Smooth muscle cell of the brain vasculature (primary cell): ENCODE measurements at regions not wholly inside any gene's neighbourhood (a gene's known extent, or its start where the extent isn't known, plus 50 kb on each side); places are given as distances from the start of the nearest gene placed in this dataset.
"Not testable (repeated sequence)": the region's sequence is repeated elsewhere in the genome, so short reads cannot be mapped to it uniquely, and the experiment has no call there.

Source experiments
- DNase-seq: peaks from one replicate; pipeline ENCODE4 v3.0.0-alpha.2; 2012; ENCODE audit warnings: low read depth, low spot score

DNA sequence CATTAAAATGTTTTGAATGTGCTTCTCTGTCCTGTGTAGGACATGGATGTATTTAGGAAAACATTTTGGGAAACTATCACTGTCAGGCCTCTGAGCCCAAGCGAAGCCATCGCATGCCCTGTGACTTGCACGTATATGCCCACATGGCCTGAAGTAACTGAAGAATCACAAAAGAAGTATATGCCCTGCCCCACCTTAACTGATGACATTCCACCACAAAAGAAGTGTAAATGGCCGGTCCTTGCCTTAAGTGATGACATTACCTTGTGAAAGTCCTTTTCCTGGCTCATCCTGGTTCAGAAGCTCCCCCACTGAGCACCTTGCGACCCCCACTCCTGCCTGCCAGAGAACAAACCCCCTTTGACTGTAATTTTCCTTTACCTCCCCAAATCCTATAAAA is 191.1 kb upstream of the MEIS1 start:
- DNase-seq: not testable (repeated sequence)

DNA sequence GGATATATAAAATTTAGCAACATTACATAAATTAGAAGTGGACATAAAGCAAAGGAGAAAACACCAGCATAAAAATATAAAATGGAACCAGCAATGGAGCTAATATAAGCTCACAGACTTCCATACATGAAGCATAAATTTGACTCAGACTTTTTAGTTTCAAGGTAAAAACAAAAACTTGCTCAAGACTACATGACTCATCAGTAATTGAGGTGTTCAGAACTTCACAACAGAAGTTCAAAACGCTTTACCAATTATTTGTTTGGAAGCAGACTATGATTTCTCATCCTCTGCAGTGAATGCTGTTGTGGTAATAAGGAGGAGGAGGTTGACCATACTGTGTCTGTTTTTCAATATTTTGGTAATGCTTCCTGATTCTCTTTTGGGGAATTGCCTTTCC is 192.0 kb upstream of the MEIS1 start:
- DNase-seq: not testable (repeated sequence)

DNA sequence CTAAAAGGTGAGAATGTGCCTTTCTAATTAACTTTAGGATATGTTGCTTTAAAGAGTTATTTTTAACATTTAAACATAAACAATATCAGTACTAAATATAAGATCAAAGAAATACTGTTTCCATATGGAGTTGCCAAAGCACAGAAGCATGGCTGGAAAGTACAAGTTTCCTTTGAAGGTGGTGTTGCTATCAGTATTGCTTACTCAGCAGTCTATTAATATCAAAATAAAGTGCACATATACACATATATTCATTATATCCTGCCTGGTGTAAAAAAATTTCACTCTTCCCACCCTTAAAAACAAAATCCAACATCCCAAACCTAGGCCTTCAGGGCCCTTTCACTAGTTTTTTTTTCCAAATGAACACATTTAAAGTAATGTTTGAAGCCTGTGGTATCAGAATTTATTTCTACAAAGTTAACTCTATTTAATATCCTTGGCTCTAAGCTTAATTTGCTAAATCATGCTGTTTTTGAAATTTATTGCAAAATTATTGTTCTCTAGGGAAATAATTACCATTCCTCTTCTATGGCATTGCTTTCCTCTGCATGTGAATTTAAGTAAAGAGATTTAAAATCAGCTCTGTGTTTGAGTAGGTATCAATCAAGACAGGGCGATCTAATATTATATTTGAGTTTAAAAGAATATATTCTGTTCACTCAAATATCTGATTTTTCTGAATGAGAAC is 192.7 kb upstream of the MEIS1 start:
- no peak for DNase-seq

- no peak for DNase-seq
Measured at GRCh38 chr2:66240286-66240685, 194.6 kb upstream of the MEIS1 start.

DNA sequence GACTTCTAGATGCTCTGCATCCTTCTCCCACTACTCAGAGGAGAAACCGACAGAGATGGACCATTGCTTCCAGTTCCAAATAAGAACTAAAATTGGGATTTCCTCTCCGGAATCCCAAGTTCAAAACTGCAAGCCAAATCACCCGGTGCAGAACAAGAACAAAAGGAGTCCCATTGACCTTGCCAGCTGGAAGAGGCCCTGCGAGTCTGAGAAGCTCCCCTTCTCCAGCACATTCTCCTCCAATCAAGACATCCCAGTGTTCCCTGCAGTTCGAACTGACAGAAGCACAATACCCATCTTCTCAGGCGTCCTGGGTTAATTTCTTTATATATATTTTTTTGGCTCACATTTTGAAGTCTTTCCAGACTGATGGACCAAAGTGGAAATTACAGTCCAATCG is 195.3 kb upstream of the MEIS1 start:
- no peak for DNase-seq

- DNase-seq: no peak
Measured at GRCh38 chr2:66237803-66238379, 197.0 kb upstream of the MEIS1 start.

DNA sequence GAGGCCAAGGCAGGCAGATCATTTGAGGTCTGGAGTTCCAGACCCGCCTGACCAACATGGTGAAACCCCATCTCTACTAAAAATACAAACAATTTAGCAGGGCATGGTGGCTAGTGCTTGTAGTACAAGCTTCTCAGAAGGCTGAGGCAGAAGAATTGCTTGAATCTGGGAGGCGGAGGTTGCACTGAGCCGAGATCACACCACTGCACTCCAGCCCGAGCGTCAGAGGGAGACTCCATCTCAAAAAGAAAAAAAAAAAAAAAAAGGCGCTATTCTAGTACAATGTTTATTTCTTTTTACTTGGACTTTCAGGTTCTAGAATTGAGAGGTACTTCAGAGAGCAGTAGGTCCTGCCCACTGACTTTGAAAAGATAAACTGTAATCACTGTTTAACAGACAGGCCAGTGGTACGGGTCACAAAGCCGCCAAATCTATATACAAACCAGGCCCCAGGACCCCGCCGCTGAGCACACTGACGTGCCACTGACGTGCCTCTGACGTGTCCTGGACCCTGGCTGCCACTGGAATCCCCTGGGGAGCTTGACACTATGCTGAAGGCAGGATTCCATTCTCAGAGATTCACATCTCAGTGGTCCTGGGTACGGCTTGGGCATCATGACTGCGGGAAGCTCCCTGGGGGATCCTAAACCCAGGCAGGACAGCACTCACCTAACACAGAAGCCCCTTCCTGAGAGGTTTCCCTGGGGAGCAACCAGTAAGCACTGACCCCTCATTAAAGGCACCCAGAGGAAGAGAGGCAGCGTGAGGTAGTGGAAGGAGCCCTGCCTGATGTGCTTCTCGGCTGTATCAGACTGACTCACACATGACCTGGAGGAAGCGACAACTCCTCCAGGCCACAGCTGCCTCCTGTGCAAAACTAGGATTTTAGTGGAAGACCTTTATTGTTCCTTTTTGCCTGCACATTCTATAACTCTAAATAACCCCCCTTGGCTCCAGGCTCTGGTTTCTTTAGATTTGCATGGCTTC is 197.8 kb upstream of the MEIS1 start:
- no peak for DNase-seq

- DNase-seq: no peak
Measured at GRCh38 chr2:66236067-66236685, 198.7 kb upstream of the MEIS1 start.

DNA sequence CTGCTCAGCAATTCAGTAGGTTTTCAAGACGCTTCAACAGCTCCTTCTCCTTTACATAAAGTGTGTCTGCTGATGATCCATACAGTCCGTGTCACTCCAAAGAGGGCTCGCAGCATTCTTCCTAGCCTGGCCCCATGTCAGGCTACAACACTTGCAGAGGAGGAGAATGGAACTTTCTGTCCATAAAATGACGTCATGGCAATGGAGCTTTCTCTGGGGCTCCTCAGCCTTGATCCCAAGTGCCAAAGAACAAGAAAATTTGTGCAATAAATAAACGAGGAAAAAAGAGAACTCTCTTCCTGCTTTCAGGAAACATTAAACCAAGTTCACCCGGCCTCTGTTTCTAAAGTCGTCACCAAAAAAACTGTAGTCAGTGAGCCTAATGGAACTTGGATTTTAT is 199.5 kb upstream of the MEIS1 start:
- no peak for DNase-seq

- no peak for DNase-seq
Measured at GRCh38 chr2:66233981-66234380, 200.9 kb upstream of the MEIS1 start.

DNA sequence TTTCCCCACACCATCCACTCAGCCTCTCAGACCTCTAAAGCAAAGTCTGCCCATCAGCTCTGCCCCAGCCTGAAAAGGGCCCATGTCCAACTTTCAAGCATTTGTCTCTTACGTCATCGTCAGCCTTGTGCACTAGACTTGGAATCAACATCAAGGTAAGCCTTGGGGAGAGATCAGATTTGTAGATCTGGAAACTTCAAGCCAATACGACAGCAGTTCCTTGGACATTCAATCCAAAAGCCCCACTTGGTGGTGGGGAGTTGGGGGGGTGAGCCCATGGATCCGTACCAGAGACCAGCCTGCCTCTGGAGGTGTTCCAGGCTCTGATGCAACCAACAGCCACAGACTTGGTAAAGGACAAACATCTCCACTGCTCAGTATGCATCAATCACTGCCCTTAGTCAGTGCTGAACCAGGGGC is 206.8 kb upstream of the MEIS1 start:
- no peak for DNase-seq

- no peak for DNase-seq
Measured at GRCh38 chr2:66217039-66217585, 217.8 kb upstream of the MEIS1 start.

DNA sequence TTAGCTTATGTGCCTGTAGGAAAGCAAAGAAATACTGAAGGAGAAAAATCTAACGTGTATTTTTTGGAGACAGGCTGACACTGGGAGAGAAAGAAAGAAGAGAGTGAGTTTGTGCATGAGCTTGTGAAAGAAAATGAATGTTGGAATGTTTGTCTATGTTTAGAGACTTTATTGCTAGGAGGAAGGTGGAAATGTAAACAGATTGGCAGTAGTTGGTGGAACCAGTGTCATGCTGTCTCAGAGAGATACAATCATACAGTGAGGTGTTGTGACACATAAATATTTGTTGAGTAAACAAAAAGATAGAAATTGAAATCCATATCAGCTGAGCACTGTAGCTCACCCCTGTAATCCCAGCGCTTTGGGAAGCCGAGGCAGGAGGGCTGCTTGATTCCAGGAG is 222.2 kb upstream of the MEIS1 start:
- DNase-seq: no peak

GRCh38 chr2:66202586-66202985 is 232.3 kb upstream of the MEIS1 start:
- no peak for DNase-seq

- no peak for DNase-seq
Measured at GRCh38 chr2:66201242-66201641, 233.7 kb upstream of the MEIS1 start.

DNA sequence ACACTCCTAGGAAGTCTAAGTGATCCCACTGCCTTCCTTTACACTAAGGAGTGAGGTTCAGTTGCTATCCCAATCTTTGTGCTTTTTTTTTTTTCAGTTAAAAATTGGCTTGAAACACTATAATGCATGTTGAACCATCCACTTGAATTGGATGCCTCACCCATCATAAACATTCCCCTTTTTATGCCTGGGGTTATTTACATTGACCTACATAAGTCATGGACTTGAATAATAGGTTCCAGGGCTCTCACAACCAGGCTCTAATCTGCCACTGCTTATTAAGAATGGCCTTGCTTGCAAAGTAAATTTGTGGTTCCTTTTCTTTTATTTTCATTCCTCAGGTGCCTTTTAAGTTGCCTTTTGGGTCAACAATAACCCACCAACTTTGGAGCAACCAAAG is 236.1 kb upstream of the MEIS1 start:
- no peak for DNase-seq

GRCh38 chr2:66192888-66193287 is 242.0 kb upstream of the MEIS1 start:
- DNase-seq: no peak

GRCh38 chr2:66191311-66191710 is 243.6 kb upstream of the MEIS1 start:
- no peak for DNase-seq

DNA sequence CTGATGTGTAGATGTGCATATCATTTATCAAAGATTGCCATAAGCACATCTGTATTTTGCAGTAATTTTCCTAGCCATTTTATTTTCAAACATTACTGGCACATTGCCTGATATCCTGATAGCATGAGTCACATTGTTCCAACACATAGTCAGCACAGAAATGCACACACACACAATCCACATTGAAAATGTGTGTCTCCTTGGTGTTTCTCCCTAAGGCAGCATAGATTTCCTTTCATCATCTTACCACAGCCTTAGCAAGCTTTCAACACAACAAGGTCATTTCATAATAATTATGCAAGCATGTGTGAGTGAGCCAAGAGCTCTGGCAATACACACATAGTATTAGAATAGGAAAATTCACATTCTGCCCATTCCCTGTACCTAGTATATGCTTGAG is 245.4 kb upstream of the MEIS1 start:
- DNase-seq: no peak

- no peak for DNase-seq
Measured at GRCh38 chr2:66186537-66186936, 248.4 kb upstream of the MEIS1 start.

DNA sequence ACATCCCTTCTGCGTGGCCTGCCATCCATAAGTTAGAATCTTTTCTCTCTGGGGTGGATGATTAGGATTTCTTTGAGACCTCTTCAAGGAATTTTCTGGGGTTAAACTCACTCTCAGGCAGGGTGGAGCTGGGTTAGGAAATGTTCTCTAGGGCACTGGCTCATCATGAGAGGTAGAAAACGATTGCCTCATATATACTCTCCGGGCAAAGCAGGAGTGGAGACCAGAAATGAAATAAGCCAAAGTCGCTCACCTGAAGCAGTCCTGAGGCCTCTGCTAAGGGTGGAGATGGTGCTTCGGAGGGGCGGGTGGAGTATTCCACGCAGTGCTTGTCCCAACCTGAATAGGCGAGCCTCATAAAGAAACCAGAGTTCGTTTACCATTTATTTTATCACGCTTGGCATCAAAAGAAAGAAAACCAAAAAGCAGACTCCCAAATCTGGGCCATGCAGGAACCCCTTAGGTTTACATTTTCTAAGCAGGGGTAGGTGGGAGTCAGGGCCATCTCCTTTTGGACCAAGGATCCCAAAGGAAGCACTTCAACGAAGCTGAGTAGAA is 249.3 kb upstream of the MEIS1 start:
- DNase-seq: no peak
